ENCODE measurements at regions not wholly inside any gene's neighbourhood (a gene's known extent, or its start where the extent isn't known, plus 50 kb on each side); places are given as distances from the start of the nearest gene placed in this dataset.

DNA sequence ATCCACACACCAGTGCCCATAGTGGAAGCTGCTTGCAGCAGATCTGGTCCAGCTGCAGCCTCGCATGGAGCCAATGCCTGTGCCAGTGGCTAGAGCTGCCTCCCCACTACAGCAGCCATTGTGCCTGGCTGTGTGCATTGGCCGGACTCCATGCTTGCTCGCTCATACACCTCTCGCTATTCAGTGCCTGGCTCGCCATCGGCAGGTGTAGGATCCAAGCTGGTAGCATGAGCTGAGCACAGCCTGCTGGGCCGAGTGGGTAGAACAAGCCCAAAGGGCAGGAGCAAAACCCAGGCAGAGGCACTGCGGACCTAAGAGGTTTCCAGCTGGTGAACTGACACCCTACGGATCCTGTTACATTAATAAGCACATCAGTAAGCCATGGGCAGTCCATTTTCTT is 1184.1 kb downstream of the AMY1C start:
- Histone ChIP-seq H3K36me3 (no peaks in the 10 kb centered on the region), H3K4me3 (no peak overlapping the region), H3K27ac (no peak overlapping the region), H3K9me3 (no peaks in the 10 kb centered on the region), H3K27me3 (replicated peaks; ENCODE audit: insufficient read depth) (no peaks in the 10 kb centered on the region), H3K4me1 (replicated peaks) (no peaks in the 10 kb centered on the region)
- TF ChIP-seq, protein P1, sequence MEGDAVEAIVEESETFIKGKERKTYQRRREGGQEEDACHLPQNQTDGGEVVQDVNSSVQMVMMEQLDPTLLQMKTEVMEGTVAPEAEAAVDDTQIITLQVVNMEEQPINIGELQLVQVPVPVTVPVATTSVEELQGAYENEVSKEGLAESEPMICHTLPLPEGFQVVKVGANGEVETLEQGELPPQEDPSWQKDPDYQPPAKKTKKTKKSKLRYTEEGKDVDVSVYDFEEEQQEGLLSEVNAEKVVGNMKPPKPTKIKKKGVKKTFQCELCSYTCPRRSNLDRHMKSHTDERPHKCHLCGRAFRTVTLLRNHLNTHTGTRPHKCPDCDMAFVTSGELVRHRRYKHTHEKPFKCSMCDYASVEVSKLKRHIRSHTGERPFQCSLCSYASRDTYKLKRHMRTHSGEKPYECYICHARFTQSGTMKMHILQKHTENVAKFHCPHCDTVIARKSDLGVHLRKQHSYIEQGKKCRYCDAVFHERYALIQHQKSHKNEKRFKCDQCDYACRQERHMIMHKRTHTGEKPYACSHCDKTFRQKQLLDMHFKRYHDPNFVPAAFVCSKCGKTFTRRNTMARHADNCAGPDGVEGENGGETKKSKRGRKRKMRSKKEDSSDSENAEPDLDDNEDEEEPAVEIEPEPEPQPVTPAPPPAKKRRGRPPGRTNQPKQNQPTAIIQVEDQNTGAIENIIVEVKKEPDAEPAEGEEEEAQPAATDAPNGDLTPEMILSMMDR (IDR thresholded peaks at IDR 0.05) = no peak
- no peak for TF ChIP-seq POLR2A (IDR thresholded peaks at IDR 0.05)
- TF ChIP-seq POLR2AphosphoS5 (IDR thresholded peaks at IDR 0.05) = no peak
- 95% methylated on average over 9 of the region's 9 CpGs for WGBS
- intact Hi-C loops (cut with DNase I) = no loop called here
- DNase-seq (ENCODE audit: low spot score) = no peak

DNA sequence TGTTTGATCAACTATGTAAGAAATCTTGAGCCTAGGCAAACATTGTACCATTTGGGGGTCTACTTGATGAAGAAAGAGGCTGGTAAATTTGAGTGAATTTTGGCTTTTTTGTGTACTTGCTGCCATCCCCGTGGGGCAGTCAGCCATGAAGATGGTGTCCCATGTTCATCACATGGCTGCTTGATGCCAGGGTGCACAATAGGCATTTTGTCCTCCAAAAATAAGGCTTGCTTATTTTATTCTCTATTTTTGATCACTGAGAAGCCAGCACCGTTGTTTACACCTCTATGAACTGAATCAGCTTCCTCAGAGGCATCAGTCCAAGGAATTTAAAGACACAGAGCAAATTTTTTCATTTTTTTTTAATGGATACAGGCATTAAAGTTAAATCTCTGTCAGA is 1195.7 kb downstream of the AMY1C start:
- 40% methylated on average over 2 of the region's 2 CpGs for WGBS
- TF ChIP-seq, protein P1 (IDR thresholded peaks at IDR 0.05) = no peak
- TF ChIP-seq POLR2AphosphoS5 (IDR thresholded peaks at IDR 0.05) = no peak
- TF ChIP-seq POLR2A (IDR thresholded peaks at IDR 0.05) = no peak
- Histone ChIP-seq H3K4me1 (replicated peaks) (no peaks in the 10 kb centered on the region), H3K9me3 (no peaks in the 10 kb centered on the region), H3K36me3 (no peaks in the 10 kb centered on the region), H3K27me3 (replicated peaks; ENCODE audit: insufficient read depth) (no peaks in the 10 kb centered on the region), H3K27ac (no peak overlapping the region), H3K4me3 (no peak overlapping the region)
- intact Hi-C loops (cut with DNase I) = no loop called here
- no peak for DNase-seq (ENCODE audit: low spot score)

DNA sequence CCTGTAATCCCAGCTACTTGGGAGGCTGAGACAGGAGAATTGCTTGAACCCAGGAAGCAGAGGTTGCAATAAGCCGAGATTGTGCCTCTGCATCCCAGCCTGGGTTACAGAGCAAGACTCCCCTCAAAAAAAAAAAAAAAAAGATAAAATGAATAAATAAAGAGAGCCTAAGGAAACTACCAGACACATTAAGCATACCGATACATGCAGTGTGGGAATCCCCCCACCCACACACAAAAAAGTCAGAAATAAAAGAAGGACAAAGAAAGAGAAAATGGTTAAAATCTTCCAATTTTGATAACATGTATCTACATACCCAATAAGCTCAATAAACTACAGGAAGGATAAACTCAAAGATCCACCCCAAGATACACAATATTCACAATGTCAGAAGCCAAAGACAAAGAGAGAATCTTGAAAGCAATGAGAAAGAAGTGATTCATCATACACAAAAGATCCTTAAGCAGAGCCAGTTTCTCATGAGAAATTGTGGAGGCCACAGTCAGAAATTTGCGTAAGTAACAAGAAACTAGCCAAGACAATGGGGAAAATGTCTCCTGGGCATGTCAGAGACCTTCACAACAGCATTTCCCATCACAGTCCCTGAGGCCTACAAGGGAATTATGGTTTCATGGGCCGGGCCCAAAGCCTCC is 1197.0 kb downstream of the AMY1C start:
- TF ChIP-seq, protein P1 (IDR thresholded peaks at IDR 0.05) = no peak
- no peak for TF ChIP-seq POLR2AphosphoS5 (IDR thresholded peaks at IDR 0.05)
- TF ChIP-seq POLR2A (IDR thresholded peaks at IDR 0.05) = no peak
- no peaks in the 10 kb centered on the region for H3K36me3 ChIP-seq
- intact Hi-C loops (cut with DNase I) = no loop called here
- no peaks in the 10 kb centered on the region for H3K9me3 ChIP-seq
- no peak overlapping the region for H3K4me3 ChIP-seq
- H3K27ac ChIP-seq = no peak overlapping the region
- no peak for DNase-seq (ENCODE audit: low spot score)
- WGBS = 81% methylated on average over 4 of the region's 4 CpGs
- H3K27me3 ChIP-seq (replicated peaks; ENCODE audit: insufficient read depth) = no peaks in the 10 kb centered on the region
- no peaks in the 10 kb centered on the region for H3K4me1 ChIP-seq (replicated peaks)

DNA sequence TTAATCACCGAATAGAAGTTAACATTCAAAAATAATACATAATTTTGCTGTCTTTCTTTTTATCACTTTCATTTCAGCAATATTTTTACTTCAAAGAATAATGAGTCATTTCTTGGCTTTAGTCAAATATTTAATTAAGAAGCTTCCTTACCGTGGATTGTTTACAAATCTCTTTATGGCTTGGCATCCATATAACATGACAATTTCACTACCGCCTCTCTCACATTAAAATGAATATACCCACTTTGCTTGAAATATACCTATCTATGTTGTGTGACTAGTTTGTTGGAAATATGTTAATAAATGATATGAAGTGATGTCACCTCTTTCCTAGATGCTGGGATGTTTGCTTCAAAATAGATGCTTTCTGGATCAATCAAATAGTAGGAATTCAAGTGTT is 1203.9 kb downstream of the AMY1C start:
- Histone ChIP-seq H3K4me1 (replicated peaks) (no peaks in the 10 kb centered on the region), H3K4me3 (no peak overlapping the region), H3K9me3 (no peaks in the 10 kb centered on the region), H3K27ac (no peak overlapping the region), H3K36me3 (no peaks in the 10 kb centered on the region), H3K27me3 (replicated peaks; ENCODE audit: insufficient read depth) (no peaks in the 10 kb centered on the region)
- 19% methylated on average over 3 of the region's 3 CpGs for WGBS
- DNase-seq (ENCODE audit: low spot score) = no peak
- intact Hi-C loops (cut with DNase I) = no loop called here
- TF ChIP-seq POLR2A (IDR thresholded peaks at IDR 0.05) = no peak
- TF ChIP-seq, protein P1 (IDR thresholded peaks at IDR 0.05) = no peak
- TF ChIP-seq POLR2AphosphoS5 (IDR thresholded peaks at IDR 0.05) = no peak

DNA sequence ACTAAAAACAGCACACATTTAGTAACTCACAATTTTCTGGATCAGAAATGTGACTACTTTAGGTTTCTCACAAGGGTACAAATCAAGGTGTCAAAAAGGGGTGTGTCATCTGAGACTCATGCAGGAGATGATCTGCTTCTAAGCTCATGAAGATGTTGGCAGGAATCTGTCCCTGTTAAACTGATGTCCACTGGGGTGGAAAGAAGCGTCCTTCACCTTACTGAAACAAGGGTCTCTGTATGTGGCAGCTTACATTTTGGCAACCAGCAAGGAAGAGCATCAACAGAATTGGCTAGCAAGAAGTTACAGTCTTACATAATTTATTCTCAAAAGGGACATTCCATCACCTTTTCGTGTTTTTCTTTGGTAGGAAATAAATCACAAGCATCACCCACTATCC is 1223.8 kb downstream of the AMY1C start:
- 52% methylated on average over 2 of the region's 2 CpGs for WGBS

More for the DNA sequence above, 1223.8 kb downstream of the AMY1C start:
- no peaks in the 10 kb centered on the region for H3K4me1 ChIP-seq (replicated peaks)
- no peaks in the 10 kb centered on the region for H3K27me3 ChIP-seq (replicated peaks; ENCODE audit: insufficient read depth)
- DNase-seq (ENCODE audit: low spot score) = no peak
- no peak overlapping the region for H3K27ac ChIP-seq
- no peak for TF ChIP-seq POLR2A (IDR thresholded peaks at IDR 0.05)
- no peak for TF ChIP-seq POLR2AphosphoS5 (IDR thresholded peaks at IDR 0.05)
- TF ChIP-seq, protein P1 (IDR thresholded peaks at IDR 0.05) = no peak
- H3K36me3 ChIP-seq = no peaks in the 10 kb centered on the region
- intact Hi-C loops (cut with DNase I) = no loop called here
- no peak overlapping the region for H3K4me3 ChIP-seq
- H3K9me3 ChIP-seq = no peaks in the 10 kb centered on the region
